Erythroblast (primary cell): ENCODE measurements at regions not wholly inside any gene's neighbourhood (a gene's known extent, or its start where the extent isn't known, plus 50 kb on each side); places are given as distances from the start of the nearest gene placed in this dataset.

ENCODE experiments used
- DNase-seq, 2 experiments: peaks; one replicate each; lab custom pipeline; 2025; lab: John Stamatoyannopoulos, UW
- GATA1 ChIP-seq: IDR thresholded peaks from 2 replicates; pipeline ENCODE4 v1.6.1; 2011; ENCODE audit warnings: low read depth, mild to moderate bottlenecking, control low read depth, low read length, moderate library complexity
- POLR2A ChIP-seq: IDR thresholded peaks from 2 replicates; pipeline ENCODE4 v1.6.1; 2011; ENCODE audit warnings: mild to moderate bottlenecking, low read length

DNA sequence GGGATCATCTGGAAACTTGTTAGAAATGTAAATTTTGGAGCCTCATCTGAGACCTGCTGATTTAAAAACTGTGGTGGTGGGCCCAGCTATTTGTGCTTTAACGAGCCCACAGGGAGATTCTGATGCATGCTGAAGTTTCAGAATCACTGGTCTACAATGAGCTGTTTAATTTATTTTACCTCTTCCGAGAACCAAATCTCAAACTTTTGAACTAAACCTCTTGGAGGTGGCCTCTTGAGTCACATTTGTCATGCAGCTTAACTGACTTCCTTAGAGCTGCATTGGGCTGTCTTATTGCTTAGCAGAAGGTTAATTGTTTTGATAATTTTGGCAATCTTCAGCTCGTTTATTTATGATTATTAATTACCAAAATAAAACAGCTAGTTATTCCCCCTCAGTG is 112.1 kb upstream of the NPHP3 start:
- DNase-seq = no peak
- no peak for TF ChIP-seq POLR2A
- no peak for TF ChIP-seq GATA1

DNA sequence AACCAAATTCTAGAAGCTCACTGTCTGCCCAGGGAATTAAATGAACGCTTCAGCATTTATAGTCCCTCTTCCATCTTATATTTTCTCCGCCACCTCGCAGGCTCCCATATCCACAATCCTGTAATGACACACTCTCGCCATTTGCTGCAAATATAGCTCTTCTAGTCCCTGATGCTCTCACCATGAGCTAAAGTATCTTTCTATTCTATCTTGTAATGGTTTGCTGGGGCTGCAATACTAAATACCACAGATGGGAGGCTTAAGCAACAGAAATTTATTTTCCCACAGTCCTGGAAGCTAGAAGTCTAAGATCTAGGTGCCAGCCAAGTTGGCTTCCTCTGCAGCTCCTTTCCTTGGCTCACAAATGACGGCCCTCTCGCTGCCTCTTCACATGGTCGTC is 106.9 kb upstream of the NPHP3 start:
- no peak for TF ChIP-seq POLR2A
- no peak for TF ChIP-seq GATA1
- no peak for DNase-seq

DNA sequence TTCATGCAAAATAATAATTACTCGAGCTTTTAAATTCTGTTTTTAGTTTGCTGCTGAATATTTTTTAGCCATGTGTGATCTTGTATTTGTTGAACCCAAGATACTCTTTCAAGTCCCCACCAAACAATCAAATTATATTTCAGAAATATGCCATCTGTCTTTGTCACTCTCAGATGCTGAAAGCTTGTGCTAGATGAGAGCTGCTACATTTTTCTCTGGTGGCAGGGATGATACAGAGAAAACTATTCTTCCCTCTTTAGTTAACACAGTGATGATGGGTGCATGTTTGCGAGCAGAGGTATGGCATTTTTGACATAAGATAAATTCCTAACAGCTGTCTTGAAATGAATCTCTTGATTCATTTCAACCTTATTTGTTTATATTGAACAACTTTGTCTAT is 100.6 kb upstream of the NPHP3 start:
- DNase-seq = no peak
- TF ChIP-seq POLR2A (no peak), GATA1 (no peak)

DNA sequence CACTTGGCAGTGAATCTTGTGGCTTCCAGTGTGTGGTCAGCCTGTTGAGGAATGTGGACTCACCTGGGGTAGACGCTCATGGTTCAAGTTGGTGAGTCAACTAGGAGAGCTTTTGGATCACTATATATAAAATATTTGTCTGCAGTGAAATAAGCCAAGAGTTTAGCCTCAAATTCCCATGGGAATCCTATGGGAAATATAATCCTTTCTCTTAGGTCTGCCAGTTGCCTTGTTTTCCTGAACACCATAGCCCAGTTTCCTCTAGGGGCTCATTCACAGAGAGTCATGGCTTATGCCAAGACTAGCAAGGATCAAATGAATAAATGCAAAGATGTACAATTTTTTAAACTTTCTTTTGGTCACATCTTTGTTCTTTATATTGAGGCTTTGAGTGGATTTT is 100.1 kb upstream of the NPHP3 start:
- TF ChIP-seq POLR2A (no peak), GATA1 (no peak)
- no peak for DNase-seq

DNA sequence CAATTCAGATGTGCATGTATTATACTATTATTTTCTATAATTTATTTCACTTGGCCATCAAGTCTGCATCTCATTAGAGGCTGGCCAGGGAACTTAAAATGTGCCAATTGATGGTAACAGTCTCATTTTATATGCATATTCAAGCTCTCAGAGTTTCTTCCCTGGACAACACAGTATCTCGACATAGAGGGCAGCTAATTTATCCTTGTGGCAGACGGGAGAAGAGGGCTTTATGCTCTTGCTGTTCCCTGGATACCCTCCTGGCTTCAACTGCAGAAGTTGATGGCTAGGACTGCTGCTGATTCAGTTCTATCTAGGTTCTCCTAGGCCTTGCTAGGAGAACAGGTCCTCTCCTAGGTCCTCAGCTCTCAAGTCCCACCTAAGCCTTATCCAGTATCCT is 99.1 kb upstream of the NPHP3 start:
- TF ChIP-seq GATA1 (no peak), POLR2A (no peak)
- no peak for DNase-seq

DNA sequence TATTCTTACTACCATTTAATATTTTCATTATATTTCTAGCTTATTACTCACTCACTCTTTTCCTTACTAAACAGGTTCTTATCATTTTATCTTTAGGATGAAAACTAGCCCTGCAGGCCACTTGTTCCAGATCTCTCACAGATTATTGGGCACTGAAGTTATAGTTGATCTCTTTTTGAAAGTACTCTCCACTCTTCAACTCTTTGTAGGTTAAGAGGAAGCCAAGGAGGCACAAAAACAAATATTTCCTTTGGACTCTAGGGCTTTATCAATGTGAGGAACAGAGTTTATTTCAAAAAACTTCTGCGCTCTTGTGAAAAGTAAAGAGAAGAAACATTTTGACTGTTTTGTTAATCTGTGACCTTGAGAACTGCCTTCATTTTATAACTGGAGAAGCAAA is 96.0 kb upstream of the NPHP3 start:
- no peak for TF ChIP-seq POLR2A
- no peak for TF ChIP-seq GATA1
- DNase-seq = no peak

DNA sequence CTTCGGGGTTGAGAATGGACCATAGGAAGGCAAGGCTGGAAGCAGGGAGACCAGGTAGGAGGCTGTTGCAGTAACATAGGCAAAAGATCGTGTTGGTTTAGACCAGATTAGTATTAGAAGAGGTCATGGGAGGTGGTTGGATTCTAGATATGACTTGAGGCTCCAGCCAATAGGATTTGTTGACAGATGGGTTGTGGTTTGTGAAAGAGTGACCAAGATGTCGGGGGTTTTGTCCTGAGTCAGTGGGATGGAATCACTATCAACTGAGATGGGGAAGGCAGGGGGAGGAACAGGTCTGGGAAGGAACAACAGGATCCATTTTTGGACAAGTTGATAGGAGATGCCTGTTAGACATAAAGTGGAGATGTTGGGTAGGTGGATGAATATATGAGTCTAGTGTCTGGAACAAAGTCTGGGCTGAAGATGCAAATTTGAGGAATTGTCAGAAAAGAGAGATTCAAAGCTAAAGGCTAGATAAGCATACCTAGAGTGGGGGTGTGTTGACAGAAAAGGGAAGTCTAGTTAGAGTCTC is 95.5 kb upstream of the NPHP3 start:
- TF ChIP-seq POLR2A (no peak), GATA1 (no peak)
- no peak for DNase-seq

DNA sequence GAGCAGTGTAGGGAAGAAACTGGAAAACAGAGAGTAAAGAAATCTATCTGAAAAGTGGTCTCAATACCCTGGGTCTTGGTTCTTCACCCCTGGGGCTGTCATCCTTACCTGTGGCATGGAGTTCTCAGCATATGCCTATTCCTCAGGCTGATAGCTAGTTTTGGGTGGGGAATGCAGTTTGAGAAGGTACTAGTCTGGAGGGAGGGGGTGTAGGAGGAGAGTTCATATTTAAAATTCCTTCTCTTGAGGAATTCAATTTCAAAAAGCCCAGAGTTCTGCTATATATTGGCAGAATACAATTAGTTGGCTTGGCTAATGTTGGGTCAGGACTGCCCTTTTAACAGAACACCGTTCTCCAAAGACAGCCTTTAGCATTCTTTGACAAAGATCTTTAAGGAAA is 82.9 kb upstream of the NPHP3 start:
- TF ChIP-seq GATA1 = no peak
- no peak for TF ChIP-seq POLR2A

DNA sequence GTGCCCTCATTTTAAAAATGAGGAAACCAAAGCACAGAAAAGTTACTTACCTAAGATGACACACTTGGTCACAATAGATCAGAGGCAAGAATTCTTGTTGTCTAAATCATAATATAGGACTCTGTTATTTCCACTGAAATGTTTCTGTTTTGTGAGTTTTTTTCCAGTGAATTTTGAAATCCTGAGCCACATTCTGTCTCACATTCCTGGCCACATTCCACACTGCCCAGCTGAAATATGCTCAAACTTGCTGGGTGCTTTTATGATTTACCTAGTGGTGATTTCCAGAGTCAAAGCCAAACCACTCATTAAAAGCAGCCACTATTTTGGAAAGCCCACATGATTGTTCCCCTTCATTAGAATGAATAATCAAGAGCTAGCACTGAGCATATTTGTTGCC is 82.3 kb upstream of the NPHP3 start:
- TF ChIP-seq GATA1 = no peak
- no peak for TF ChIP-seq POLR2A
- no peak for DNase-seq

More for the DNA sequence above, 82.9 kb upstream of the NPHP3 start:
- no peak for DNase-seq

DNA sequence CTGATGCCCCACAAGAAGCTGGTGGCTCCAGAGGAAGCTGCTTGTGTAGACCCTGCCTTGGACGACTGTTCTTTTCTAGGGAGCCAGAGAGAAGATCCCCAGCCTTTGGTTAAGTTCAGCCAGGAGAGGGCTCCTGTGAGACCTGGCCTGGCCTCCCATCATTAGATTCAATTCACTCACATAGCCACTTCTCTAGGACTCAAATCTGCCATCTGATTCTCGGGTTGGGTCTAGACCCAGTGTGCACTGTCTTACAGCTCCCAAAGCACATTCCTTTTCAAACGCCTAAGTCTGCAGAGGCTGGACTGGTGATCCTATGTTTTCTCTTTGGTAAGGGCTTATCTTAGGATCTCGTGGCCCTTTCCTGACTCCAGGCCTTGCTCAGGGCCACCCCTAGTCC is 81.7 kb upstream of the NPHP3 start:
- TF ChIP-seq POLR2A = no peak
- TF ChIP-seq GATA1 = no peak

DNA sequence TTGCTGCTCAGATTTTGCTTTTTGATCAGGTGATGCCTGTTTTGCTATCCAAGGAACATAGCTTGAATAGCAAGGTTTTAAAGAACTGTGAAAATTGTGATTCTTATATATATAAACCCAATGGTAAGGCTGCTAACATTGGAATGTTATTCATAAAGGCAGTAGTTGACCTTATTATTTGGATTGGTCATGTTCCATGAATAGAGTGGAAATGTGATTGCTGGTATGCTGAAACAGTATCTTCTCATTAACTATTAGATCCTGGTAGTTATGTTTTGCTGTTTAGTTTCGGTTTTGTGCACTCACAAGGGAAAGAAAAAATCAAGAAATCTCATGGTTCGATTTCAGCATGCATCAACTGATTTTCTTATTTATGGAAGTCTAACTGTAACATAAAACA is 78.7 kb upstream of the NPHP3 start:
- TF ChIP-seq GATA1 (no peak), POLR2A (no peak)
- DNase-seq = no peak

More for the DNA sequence above, 81.7 kb upstream of the NPHP3 start:
- DNase-seq = no peak

DNA sequence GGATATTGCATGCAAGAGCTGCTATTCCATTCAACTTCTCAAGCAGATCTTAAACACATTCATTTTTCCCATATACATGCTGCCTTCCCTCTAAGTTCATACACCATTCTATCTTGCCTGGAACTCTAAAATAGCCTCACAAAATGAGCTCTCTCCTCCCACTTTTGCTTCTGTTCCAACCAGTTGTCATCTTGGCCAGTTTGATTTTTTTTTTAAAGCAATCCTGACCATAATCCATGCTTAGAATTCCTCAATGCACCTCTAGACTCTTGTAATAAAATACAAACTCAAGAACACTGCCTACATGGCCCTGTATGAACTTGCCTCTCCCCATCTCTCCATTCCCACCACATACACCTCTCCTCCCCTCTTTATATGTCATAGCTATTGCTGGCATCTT is 68.6 kb upstream of the NPHP3 start:
- DNase-seq = no peak
- no peak for TF ChIP-seq POLR2A

DNA sequence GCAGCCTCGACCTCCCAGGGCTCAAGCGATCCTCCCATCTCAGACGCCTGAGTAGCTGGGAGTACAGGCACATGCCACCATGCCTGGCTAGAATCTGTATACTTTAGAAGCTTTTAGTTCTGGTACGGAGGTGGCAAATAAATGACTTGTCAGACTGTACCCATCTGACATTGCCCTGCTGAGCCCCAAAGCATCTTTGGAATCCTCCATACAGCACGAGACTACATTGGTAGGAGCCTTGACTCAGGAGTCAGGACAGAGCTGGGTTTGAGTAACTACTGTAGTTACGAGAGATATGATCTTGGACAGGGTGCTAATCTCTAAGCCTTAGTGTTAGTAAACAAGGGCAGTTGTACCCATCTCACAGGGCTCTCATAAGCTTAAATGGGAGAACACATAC is 67.8 kb upstream of the NPHP3 start:
- no peak for DNase-seq

DNA sequence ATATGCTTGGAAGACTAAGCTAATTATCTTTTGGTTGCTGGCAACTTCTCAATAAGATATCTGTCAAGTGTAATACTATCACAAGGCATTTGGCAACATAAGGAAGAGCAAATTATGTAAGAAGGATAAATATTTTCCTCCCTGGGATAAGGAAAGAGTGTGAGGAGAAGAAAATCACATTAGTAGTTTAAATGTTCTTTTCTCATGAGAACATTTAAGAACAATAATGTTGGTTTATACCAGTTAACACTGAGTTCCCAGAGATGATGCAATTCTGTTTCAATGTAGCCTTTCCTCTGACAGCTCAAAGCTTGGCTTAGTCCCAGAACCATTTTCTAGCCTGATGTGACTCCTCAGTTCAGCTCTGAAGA is 66.1 kb upstream of the NPHP3 start:
- DNase-seq = peak; percentile 59 to 85
- TF ChIP-seq POLR2A (no peak), GATA1 (no peak)

More for the DNA sequence above, 67.8 kb upstream of the NPHP3 start:
- no peak for TF ChIP-seq POLR2A
- no peak for TF ChIP-seq GATA1

DNA sequence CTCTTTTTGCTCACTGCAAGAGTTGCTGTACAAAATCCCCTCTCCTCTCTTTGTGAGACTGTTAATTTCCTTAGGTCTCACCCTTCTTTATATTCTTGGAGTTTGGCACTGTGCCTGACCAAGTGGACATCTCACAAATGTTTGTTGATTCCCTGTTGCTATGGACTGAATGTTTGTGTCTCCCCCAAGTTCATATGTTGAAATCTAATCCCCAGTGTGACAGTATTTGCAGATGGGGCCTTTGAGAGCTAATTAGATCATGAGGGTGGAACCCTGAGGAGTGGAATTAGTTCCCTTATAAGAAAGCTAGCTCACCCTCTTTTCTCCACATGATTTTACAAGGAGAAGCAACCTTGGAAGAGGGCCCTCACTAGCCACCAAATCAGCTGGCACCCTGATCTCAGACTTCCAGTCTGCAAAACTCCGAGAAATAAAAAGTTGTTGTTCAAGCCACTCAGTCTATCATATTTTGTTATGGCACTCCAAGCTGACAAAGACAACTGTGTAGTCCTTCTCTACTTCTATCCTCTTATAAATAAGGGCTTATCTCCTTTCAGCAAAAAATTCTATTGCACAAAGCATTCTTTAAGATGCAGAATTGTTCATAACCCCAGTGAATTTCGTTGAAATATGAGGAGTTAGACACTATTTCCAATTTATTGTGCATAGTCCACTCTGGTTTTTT is 65.5 kb upstream of the NPHP3 start:
- no peak for TF ChIP-seq GATA1
- TF ChIP-seq POLR2A = no peak
- DNase-seq = peak; percentile 18 to 49
